ENCODE measurements at regions not wholly inside any gene's neighbourhood (a gene's known extent, or its start where the extent isn't known, plus 50 kb on each side); places are given as distances from the start of the nearest gene placed in this dataset.

GRCh38 chr7:114229246-114229645, 185.4 kb upstream of the FOXP2 start:
- no peak for DNase-seq (ENCODE audit: low spot score)
- H3K27ac ChIP-seq: no peak overlapping the region
- TF ChIP-seq CTCF (conservative IDR thresholded peaks at IDR 0.05; ENCODE audit: low read depth): no peak
- POLR2A ChIA-PET (ENCODE audit: low non-redundant PET): no interaction called here
- CTCF ChIA-PET: no interaction called here

- POLR2A ChIA-PET (ENCODE audit: low non-redundant PET): no interaction called here
- CTCF ChIA-PET: no interaction called here
- no peak for TF ChIP-seq CTCF (conservative IDR thresholded peaks at IDR 0.05; ENCODE audit: low read depth)
- no peak overlapping the region for H3K27ac ChIP-seq
- DNase-seq (ENCODE audit: low spot score): no peak
These were observed 188.8 kb upstream of the FOXP2 start for GRCh38 chr7:114225784-114226183.

GRCh38 chr7:114218283-114218682, 196.3 kb upstream of the FOXP2 start:
- no peak for DNase-seq (ENCODE audit: low spot score)
- TF ChIP-seq CTCF (conservative IDR thresholded peaks at IDR 0.05; ENCODE audit: low read depth): no peak
- no peak overlapping the region for H3K27ac ChIP-seq
- POLR2A ChIA-PET (ENCODE audit: low non-redundant PET): no interaction called here
- CTCF ChIA-PET: no interaction called here

- CTCF ChIA-PET: no interaction called here
- POLR2A ChIA-PET (ENCODE audit: low non-redundant PET): no interaction called here
- TF ChIP-seq CTCF (conservative IDR thresholded peaks at IDR 0.05; ENCODE audit: low read depth): no peak
- H3K27ac ChIP-seq: no peak overlapping the region
- no peak for DNase-seq (ENCODE audit: low spot score)
These were observed 197.4 kb upstream of the FOXP2 start for GRCh38 chr7:114217026-114217806.

GRCh38 chr7:114214466-114214865, 200.1 kb upstream of the FOXP2 start:
- POLR2A ChIA-PET (ENCODE audit: low non-redundant PET): no interaction called here

GRCh38 chr7:114212721-114213429, 201.7 kb upstream of the FOXP2 start:
- H3K27ac ChIP-seq: no peak overlapping the region
- TF ChIP-seq CTCF (conservative IDR thresholded peaks at IDR 0.05; ENCODE audit: low read depth): no peak
- DNase-seq (ENCODE audit: low spot score): no peak
- ChIA-PET CTCF (no interaction called here), POLR2A (ENCODE audit: low non-redundant PET) (no interaction called here)

More at GRCh38 chr7:114214466-114214865, 200.1 kb upstream of the FOXP2 start:
- H3K27ac ChIP-seq: no peak overlapping the region
- TF ChIP-seq CTCF (conservative IDR thresholded peaks at IDR 0.05; ENCODE audit: low read depth): no peak
- CTCF ChIA-PET: no interaction called here
- no peak for DNase-seq (ENCODE audit: low spot score)

All from RWPE1 (cell line).